ENCODE measurements at regions not wholly inside any gene's neighbourhood (a gene's known extent, or its start where the extent isn't known, plus 50 kb on each side); places are given as distances from the start of the nearest gene placed in this dataset.

- intact Hi-C loops (cut with DNase I): no loop called here
- DNase-seq: no peak
Observed at GRCh38 chr12:25806271-25806670, 152.2 kb upstream of the RASSF8 start.

GRCh38 chr12:25808604-25809003 lies 149.9 kb upstream of the RASSF8 start:
- intact Hi-C loops (cut with DNase I): no loop called here
- no peak for DNase-seq

- no peak for DNase-seq
- intact Hi-C loops (cut with DNase I): no loop called here
Observed at GRCh38 chr12:25810683-25811082, 147.8 kb upstream of the RASSF8 start.

- intact Hi-C loops (cut with DNase I): no loop called here
- DNase-seq: peak in 19 of 42 donors; percentile 4 to 68 (median 31)
Observed at GRCh38 chr12:25811656-25812126, 146.8 kb upstream of the RASSF8 start.

- DNase-seq: no peak
- intact Hi-C loops (cut with DNase I): no loop called here
Observed at GRCh38 chr12:25812295-25812694, 146.2 kb upstream of the RASSF8 start.

GRCh38 chr12:25813843-25814242 lies 144.6 kb upstream of the RASSF8 start:
- DNase-seq: no peak
- intact Hi-C loops (cut with DNase I): no loop called here

GRCh38 chr12:25816637-25817036 lies 141.8 kb upstream of the RASSF8 start:
- no peak for DNase-seq
- intact Hi-C loops (cut with DNase I): no loop called here

- intact Hi-C loops (cut with DNase I): no loop called here
- no peak for DNase-seq
Observed at GRCh38 chr12:25817166-25817565, 141.3 kb upstream of the RASSF8 start.

- DNase-seq: no peak
- intact Hi-C loops (cut with DNase I): no loop called here
Observed at GRCh38 chr12:25818596-25819390, 139.7 kb upstream of the RASSF8 start.

GRCh38 chr12:25819691-25820090 lies 138.8 kb upstream of the RASSF8 start:
- intact Hi-C loops (cut with DNase I): no loop called here
- DNase-seq: no peak

- no peak for DNase-seq
- intact Hi-C loops (cut with DNase I): no loop called here
Observed at GRCh38 chr12:25822281-25822680, 136.2 kb upstream of the RASSF8 start.

- intact Hi-C loops (cut with DNase I): no loop called here
- no peak for DNase-seq
Observed at GRCh38 chr12:25824734-25825133, 133.7 kb upstream of the RASSF8 start.

- DNase-seq: no peak
- intact Hi-C loops (cut with DNase I): no loop called here
Observed at GRCh38 chr12:25825446-25825845, 133.0 kb upstream of the RASSF8 start.

GRCh38 chr12:25827141-25827540 lies 131.3 kb upstream of the RASSF8 start:
- DNase-seq: no peak
- intact Hi-C loops (cut with DNase I): no loop called here

- DNase-seq: no peak
Observed at GRCh38 chr12:25827747-25828146, 130.7 kb upstream of the RASSF8 start.

GRCh38 chr12:25828188-25828587 lies 130.3 kb upstream of the RASSF8 start:
- intact Hi-C loops (cut with DNase I): no loop called here
- DNase-seq: no peak

More at GRCh38 chr12:25827747-25828146, 130.7 kb upstream of the RASSF8 start:
- intact Hi-C loops (cut with DNase I): no loop called here

GRCh38 chr12:25829192-25829591 lies 129.3 kb upstream of the RASSF8 start:
- DNase-seq: no peak
- intact Hi-C loops (cut with DNase I): no loop called here

- no peak for DNase-seq
- intact Hi-C loops (cut with DNase I): no loop called here
Observed at GRCh38 chr12:25830456-25830855, 128.0 kb upstream of the RASSF8 start.

GRCh38 chr12:25833657-25834056 lies 124.8 kb upstream of the RASSF8 start:
- intact Hi-C loops (cut with DNase I): no loop called here

GRCh38 chr12:25835385-25835784 lies 123.1 kb upstream of the RASSF8 start:
- DNase-seq: no peak
- intact Hi-C loops (cut with DNase I): no loop called here

More at GRCh38 chr12:25833657-25834056, 124.8 kb upstream of the RASSF8 start:
- DNase-seq: no peak

- DNase-seq: no peak
- intact Hi-C loops (cut with DNase I): no loop called here
Observed at GRCh38 chr12:25838007-25838406, 120.5 kb upstream of the RASSF8 start.

Data from head of caudate nucleus (tissue), 42 donors.